ENCODE measurements at regions not wholly inside any gene's neighbourhood (a gene's known extent, or its start where the extent isn't known, plus 50 kb on each side); places are given as distances from the start of the nearest gene placed in this dataset.

DNA sequence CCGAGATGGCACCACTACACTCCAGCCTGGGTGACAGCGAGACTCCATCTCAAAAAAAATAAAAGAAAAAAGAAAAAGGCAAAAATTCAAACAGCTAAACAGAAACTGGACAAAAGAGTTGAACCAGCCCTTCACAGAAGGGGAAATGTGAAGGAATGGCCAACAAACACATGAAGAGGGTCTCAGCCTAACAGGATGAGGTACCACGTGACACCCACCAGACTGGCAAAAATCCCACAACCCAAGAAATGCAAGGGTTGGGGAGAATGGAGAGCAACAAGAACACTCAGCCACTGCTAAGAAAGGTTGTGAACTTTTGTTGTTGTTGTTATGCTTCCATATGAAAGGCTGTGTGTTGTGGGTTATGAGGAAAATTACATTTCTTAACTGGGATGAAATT, 357.7 kb downstream of the PREX1 start:
- TF ChIP-seq, protein P1, sequence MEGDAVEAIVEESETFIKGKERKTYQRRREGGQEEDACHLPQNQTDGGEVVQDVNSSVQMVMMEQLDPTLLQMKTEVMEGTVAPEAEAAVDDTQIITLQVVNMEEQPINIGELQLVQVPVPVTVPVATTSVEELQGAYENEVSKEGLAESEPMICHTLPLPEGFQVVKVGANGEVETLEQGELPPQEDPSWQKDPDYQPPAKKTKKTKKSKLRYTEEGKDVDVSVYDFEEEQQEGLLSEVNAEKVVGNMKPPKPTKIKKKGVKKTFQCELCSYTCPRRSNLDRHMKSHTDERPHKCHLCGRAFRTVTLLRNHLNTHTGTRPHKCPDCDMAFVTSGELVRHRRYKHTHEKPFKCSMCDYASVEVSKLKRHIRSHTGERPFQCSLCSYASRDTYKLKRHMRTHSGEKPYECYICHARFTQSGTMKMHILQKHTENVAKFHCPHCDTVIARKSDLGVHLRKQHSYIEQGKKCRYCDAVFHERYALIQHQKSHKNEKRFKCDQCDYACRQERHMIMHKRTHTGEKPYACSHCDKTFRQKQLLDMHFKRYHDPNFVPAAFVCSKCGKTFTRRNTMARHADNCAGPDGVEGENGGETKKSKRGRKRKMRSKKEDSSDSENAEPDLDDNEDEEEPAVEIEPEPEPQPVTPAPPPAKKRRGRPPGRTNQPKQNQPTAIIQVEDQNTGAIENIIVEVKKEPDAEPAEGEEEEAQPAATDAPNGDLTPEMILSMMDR (IDR thresholded peaks at IDR 0.05 in 2 of 3, conservative IDR thresholded peaks at IDR 0.05 in 1 of 3; ENCODE audit: control insufficient read depth in 2 of 3, extremely low read depth in 1 of 3, insufficient read depth in 1 of 3, low read depth in 3 of 3, low read length in 3 of 3), result no peak
- TF ChIP-seq HDAC6 (IDR thresholded peaks at IDR 0.05; ENCODE audit: unreplicated experiment), result no peak
- TF ChIP-seq MYC (IDR thresholded peaks at IDR 0.05; ENCODE audit: insufficient read depth, insufficient read length, insufficient replicate concordance, low read length, severe bottlenecking), result no peak
- TF ChIP-seq, protein P2, sequence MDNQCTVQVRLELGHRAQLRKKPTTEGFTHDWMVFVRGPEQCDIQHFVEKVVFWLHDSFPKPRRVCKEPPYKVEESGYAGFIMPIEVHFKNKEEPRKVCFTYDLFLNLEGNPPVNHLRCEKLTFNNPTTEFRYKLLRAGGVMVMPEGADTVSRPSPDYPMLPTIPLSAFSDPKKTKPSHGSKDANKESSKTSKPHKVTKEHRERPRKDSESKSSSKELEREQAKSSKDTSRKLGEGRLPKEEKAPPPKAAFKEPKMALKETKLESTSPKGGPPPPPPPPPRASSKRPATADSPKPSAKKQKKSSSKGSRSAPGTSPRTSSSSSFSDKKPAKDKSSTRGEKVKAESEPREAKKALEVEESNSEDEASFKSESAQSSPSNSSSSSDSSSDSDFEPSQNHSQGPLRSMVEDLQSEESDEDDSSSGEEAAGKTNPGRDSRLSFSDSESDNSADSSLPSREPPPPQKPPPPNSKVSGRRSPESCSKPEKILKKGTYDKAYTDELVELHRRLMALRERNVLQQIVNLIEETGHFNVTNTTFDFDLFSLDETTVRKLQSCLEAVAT (IDR thresholded peaks at IDR 0.05), result no peak
